OCI-LY3 (cell line): ENCODE measurements at regions not wholly inside any gene's neighbourhood (a gene's known extent, or its start where the extent isn't known, plus 50 kb on each side); places are given as distances from the start of the nearest gene placed in this dataset.
"Not testable (repeated sequence)": the region's sequence is repeated elsewhere in the genome, so short reads cannot be mapped to it uniquely, and the experiment has no call there.

Experiments used
- H2AFZ ChIP-seq: fragments of 200-600, 300-600 bp; shearing (Covaris generic); 2 replicates; pipeline ENCODE4 v1.6.0; 2014; ENCODE audit warnings: antibody characterized with exemption, low read depth, low read length
- H3K27ac ChIP-seq: fragments of 200-600, 300-600 bp; sonication (generic); 2 replicates; pipeline ENCODE4 v1.5.1; 2014; ENCODE audit warnings: mild to moderate bottlenecking, low read length, moderate library complexity, mixed read lengths
- H3K27me3 ChIP-seq: fragments of 200-600, 300-600 bp; sonication (generic); 2 replicates; pipeline ENCODE4 v1.6.1; 2014; ENCODE audit warnings: low read depth, low read length, mixed read lengths
- H3K36me3 ChIP-seq: fragments of 200-600, 300-600 bp; sonication (generic); replicated peaks from 2 replicates; pipeline ENCODE3; 2014; ENCODE audit warnings: low read depth, low read length, mixed read lengths
- H3K4me1 ChIP-seq: fragments of 300-600, 200-600 bp; sonication (generic); 2 replicates; pipeline ENCODE4 v1.6.1; 2014; ENCODE audit warnings: low read length, mixed read lengths
- H3K4me2 ChIP-seq: fragments of 200-600, 300-600 bp; sonication (generic); 2 replicates; pipeline ENCODE4 v1.6.1; 2014; ENCODE audit warnings: low read length, mixed read lengths
- H3K4me3 ChIP-seq: fragments of 300-600, 200-600 bp; sonication (generic); 2 replicates; pipeline ENCODE4 v1.5.1; 2014; ENCODE audit warnings: antibody characterized with exemption, mild to moderate bottlenecking, low read length, moderate library complexity
- H3K79me2 ChIP-seq: fragments of 300-600, 200-600 bp; shearing (Covaris generic); 2 replicates; pipeline ENCODE4 v1.6.1; 2014; ENCODE audit warnings: mild to moderate bottlenecking, low read length, mixed read lengths
- H3K9ac ChIP-seq: fragments of 300-600, 200-600 bp; shearing (Covaris generic); 2 replicates; pipeline ENCODE4 v1.6.0; 2014; ENCODE audit warnings: mild to moderate bottlenecking, low read length, moderate library complexity
- H3K9me3 ChIP-seq: fragments of 200-600, 300-600 bp; shearing (Covaris generic); 2 replicates; pipeline ENCODE4 v1.6.1; 2014; ENCODE audit warnings: low read length, mixed read lengths; ENCODE audit not compliant: insufficient read depth
- H4K20me1 ChIP-seq: fragments of 200-600, 300-600 bp; sonication (generic); 2 replicates; pipeline ENCODE4 v1.6.1; 2016; ENCODE audit warnings: low read length, mixed read lengths; ENCODE audit not compliant: insufficient read depth
- CTCF ChIP-seq: fragments of 200-600, 300-600 bp; sonication (generic); IDR thresholded peaks from 2 replicates; pipeline ENCODE4 v1.5.1; 2014; ENCODE audit warnings: antibody characterized with exemption, low read length, low read depth
- EZH2phosphoT487 ChIP-seq: fragments of 200-600 bp; shearing (Covaris generic); IDR thresholded peaks from 2 replicates; pipeline ENCODE4 v1.6.1; 2018; ENCODE audit warnings: antibody characterized with exemption, mixed run types, low read depth

GRCh38 chr2:242075696-242076095, 206.2 kb downstream of the RTP5 start:
- no peak overlapping the region for H3K27ac ChIP-seq
- TF ChIP-seq CTCF (no peak), EZH2phosphoT487 (no peak)
- no peaks in the 10 kb centered on the region for H3K36me3 ChIP-seq
- H4K20me1 ChIP-seq, result no peaks in the 10 kb centered on the region
- H3K4me1 ChIP-seq, result no peaks in the 10 kb centered on the region
- H3K4me2 ChIP-seq, result no peak overlapping the region
- no peaks in the 10 kb centered on the region for H3K79me2 ChIP-seq
- H3K9ac ChIP-seq, result no peak overlapping the region
- no peaks in the 10 kb centered on the region for H3K9me3 ChIP-seq
- no peak overlapping the region for H2AFZ ChIP-seq
- H3K27me3 ChIP-seq, result no peaks in the 10 kb centered on the region
- H3K4me3 ChIP-seq, result no peak overlapping the region

- H2AFZ ChIP-seq, H4K20me1 ChIP-seq, H3K36me3 ChIP-seq, H3K27ac ChIP-seq, H3K79me2 ChIP-seq, H3K4me1 ChIP-seq, H3K27me3 ChIP-seq, H3K4me3 ChIP-seq, H3K4me2 ChIP-seq, H3K9me3 ChIP-seq, H3K9ac ChIP-seq: not testable (repeated sequence)
Observed at GRCh38 chr2:242076184-242076583, 206.7 kb downstream of the RTP5 start.

GRCh38 chr2:242078426-242078825, 208.9 kb downstream of the RTP5 start:
- not testable (repeated sequence) for H3K4me1 ChIP-seq, H3K4me3 ChIP-seq, H3K4me2 ChIP-seq, H4K20me1 ChIP-seq, H2AFZ ChIP-seq, H3K36me3 ChIP-seq, H3K9me3 ChIP-seq, H3K27me3 ChIP-seq, H3K27ac ChIP-seq, H3K9ac ChIP-seq, H3K79me2 ChIP-seq

GRCh38 chr2:242079792-242080191, 210.3 kb downstream of the RTP5 start:
- H3K9ac ChIP-seq, H3K4me2 ChIP-seq, H2AFZ ChIP-seq, H3K4me1 ChIP-seq, H3K4me3 ChIP-seq, H3K9me3 ChIP-seq, H4K20me1 ChIP-seq, H3K27ac ChIP-seq, H3K79me2 ChIP-seq, H3K36me3 ChIP-seq, H3K27me3 ChIP-seq: not testable (repeated sequence)

- not testable (repeated sequence) for H3K9me3 ChIP-seq, H3K27me3 ChIP-seq, H2AFZ ChIP-seq, H3K4me1 ChIP-seq, H3K9ac ChIP-seq, H4K20me1 ChIP-seq, H3K79me2 ChIP-seq, H3K36me3 ChIP-seq, H3K27ac ChIP-seq, H3K4me2 ChIP-seq, H3K4me3 ChIP-seq
Observed at GRCh38 chr2:242080575-242081214, 211.2 kb downstream of the RTP5 start.

- not testable (repeated sequence) for H3K27me3 ChIP-seq, H3K9ac ChIP-seq, H3K4me3 ChIP-seq, H3K9me3 ChIP-seq, H3K4me2 ChIP-seq, H4K20me1 ChIP-seq, H3K27ac ChIP-seq, H3K36me3 ChIP-seq, H2AFZ ChIP-seq
- peaks cover 17% of the 10 kb centered on the region for H3K4me1 ChIP-seq
- H3K79me2 ChIP-seq, result peaks cover 14% of the 10 kb centered on the region; the same call in 1 of the 2 replicates
Observed at GRCh38 chr2:242084034-242084433, 214.5 kb downstream of the RTP5 start.

GRCh38 chr2:242085024-242085674, 215.6 kb downstream of the RTP5 start:
- Histone ChIP-seq H3K4me1 (peaks cover 22% of the 10 kb centered on the region), H3K4me2 (peak overlapping the region; percentile 91), H3K4me3 (peak overlapping the region; percentile 78; the same call in 1 of the 2 replicates), H3K9ac (peak overlapping the region; percentile 85; the same call in 1 of the 2 replicates), H3K27ac (peak overlapping the region; percentile 95), H3K79me2 (peaks cover 14% of the 10 kb centered on the region; the same call in 1 of the 2 replicates)
- not testable (repeated sequence) for H3K36me3 ChIP-seq, H3K9me3 ChIP-seq, H3K27me3 ChIP-seq, H4K20me1 ChIP-seq, H2AFZ ChIP-seq
